LNCaP clone FGC (cell line): ENCODE measurements at regions not wholly inside any gene's neighbourhood (a gene's known extent, or its start where the extent isn't known, plus 50 kb on each side); places are given as distances from the start of the nearest gene placed in this dataset.

ENCODE experiments used
- DNase-seq: peaks from one replicate; pipeline ENCODE4 v3.0.0-alpha.2; 2011; ENCODE audit warnings: low read depth
- H3K4me3 ChIP-seq: 2 replicates; pipeline ENCODE4 v1.5.1; 2011; ENCODE audit warnings: mild to moderate bottlenecking, low read depth, low read length, control low read depth
- CTCF ChIP-seq: IDR thresholded peaks from 2 replicates; pipeline ENCODE4 v1.5.1; 2012; ENCODE audit warnings: mild to moderate bottlenecking; ENCODE audit not compliant: control insufficient read depth, insufficient read depth; ENCODE audit errors: extremely low read depth

- TF ChIP-seq CTCF = peak; percentile 51
- H3K4me3 ChIP-seq = no peak overlapping the region
- DNase-seq = no peak
Measured at GRCh38 chr2:103459283-103459682, 697.5 kb downstream of the TMEM182 start.

- TF ChIP-seq CTCF = no peak
- no peak for DNase-seq
- no peak overlapping the region for H3K4me3 ChIP-seq
Measured at GRCh38 chr2:103462101-103462500, 700.3 kb downstream of the TMEM182 start.

- no peak overlapping the region for H3K4me3 ChIP-seq
- DNase-seq = no peak
- no peak for TF ChIP-seq CTCF
Measured at GRCh38 chr2:103462712-103463111, 700.9 kb downstream of the TMEM182 start.

GRCh38 chr2:103464831-103465230 is 703.0 kb downstream of the TMEM182 start:
- no peak overlapping the region for H3K4me3 ChIP-seq
- TF ChIP-seq CTCF = no peak
- DNase-seq = no peak

- no peak for TF ChIP-seq CTCF
- no peak for DNase-seq
- H3K4me3 ChIP-seq = no peak overlapping the region
Measured at GRCh38 chr2:103469800-103470199, 708.0 kb downstream of the TMEM182 start.

- no peak for DNase-seq
- no peak for TF ChIP-seq CTCF
- no peak overlapping the region for H3K4me3 ChIP-seq
Measured at GRCh38 chr2:103484906-103485305, 723.1 kb downstream of the TMEM182 start.

- no peak for TF ChIP-seq CTCF
- no peak overlapping the region for H3K4me3 ChIP-seq
- DNase-seq = no peak
Measured at GRCh38 chr2:103496850-103497249, 735.0 kb downstream of the TMEM182 start.
